ENCODE measurements at regions not wholly inside any gene's neighbourhood (a gene's known extent, or its start where the extent isn't known, plus 50 kb on each side); places are given as distances from the start of the nearest gene placed in this dataset.
"Not testable (repeated sequence)": the region's sequence is repeated elsewhere in the genome, so short reads cannot be mapped to it uniquely, and the experiment has no call there.

DNA sequence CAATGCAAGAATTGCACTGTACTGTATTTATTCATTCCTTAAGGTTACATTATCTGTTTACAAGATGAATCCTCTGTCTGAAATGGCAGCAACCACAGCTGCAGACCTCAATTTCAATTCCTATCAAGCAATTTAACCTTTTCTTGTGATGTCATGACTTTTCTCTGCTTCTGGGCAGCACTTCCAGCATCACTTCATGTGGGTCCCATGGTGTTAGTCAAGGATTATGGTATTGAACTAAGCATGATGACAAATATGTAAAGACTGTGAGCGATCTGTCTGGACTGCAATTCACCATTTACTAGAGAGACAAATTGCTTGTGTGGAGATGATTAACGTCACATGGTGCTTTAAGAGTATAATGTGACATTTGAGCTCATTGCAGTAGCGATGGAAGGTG, 90.5 kb upstream of the CCN2 start:
- no peak for FAIRE-seq

DNA sequence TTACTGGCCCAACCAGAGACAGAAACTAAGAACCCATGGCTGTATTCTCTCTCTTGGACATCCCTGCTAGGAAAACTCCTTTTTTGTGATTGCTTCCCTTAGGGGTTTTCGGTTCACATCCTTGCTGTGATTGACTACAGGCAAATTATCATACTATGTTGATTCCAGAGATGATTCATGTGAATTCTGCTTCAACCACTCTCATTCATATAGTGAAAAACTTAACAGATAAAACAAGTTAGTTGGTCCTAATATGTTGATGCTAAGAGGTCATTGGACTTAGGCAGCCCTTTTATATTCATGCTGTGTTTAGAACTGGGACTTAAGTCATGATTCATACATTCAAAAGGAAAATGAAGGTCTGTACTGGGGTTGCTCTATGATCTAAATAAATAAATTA, 76.9 kb upstream of the CCN2 start:
- FAIRE-seq: no peak

DNA sequence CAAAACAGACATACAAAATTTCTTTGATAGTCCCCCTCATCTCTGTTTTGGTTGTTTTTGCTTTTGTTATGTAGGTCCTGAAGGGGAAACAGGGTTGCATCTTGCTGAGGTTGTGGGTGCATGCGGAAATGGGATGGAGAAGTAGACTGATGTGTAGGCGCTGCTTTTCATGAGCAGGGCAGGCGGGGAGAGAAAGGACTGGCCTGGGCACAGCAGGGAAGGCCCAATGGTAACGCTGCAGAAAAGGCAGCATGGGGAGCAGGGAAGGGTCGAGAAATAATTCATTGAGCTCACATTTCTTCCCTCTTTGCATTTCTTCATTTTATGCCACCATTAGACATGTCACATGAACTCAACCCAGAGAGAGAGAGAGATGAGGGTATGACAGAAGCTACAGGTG, 74.3 kb upstream of the CCN2 start:
- no peak for FAIRE-seq

DNA sequence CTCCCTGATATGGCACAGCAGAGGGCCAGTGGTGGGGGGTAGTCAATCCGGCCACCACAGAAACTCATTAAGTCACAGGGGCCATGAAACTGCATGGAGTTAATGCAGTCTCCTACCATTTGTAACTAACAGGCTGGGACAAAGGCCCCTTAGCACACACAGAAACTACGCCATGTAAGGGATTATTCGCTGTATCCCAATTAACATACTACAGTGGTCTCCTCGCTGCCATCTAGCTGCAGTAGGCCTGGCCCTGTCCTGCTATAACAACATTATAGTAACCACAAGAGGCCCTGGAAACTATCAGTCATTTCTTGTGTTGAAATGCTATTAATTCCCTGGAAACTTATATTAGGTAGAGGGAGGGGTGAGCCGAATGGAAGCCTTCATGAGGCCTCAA, 72.3 kb upstream of the CCN2 start:
- FAIRE-seq: no peak

DNA sequence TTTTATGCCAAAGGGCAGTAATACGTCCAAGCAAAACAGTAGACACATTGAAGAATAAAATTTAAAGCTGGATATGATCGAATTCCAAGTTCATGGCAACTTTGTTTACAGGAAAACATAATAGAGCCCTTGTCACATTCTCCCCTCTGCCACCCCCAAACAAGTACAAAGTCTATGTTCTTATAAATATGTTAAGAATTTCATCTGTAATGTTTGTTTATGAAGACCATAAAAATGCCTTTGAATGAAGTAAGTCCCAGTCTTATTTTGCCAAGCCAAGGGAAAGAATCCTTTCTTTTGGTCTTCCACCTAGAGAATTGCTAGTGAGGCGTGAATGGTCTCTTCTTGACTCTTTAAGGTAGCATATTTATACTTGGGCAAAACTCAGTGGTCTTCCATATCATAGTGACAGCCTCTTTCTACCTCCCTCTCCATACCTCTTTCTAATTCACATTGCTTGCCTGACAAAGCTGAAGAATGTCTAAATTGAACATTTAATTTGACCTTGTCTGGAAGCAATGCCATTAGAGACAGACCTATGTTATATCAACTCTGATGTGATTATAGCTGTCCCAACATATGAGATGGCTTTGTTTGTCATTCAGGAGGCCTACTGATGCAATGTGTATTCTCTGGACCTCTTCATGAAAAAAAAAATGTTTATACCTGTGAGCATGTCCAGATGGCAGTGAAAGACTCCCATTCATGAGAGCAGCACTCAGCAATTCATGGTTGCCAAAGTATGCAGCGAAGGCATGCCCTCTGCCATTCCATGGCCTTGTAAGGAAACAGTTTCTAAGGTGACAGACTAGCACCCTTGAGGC, 70.6 kb upstream of the CCN2 start:
- FAIRE-seq: no peak

DNA sequence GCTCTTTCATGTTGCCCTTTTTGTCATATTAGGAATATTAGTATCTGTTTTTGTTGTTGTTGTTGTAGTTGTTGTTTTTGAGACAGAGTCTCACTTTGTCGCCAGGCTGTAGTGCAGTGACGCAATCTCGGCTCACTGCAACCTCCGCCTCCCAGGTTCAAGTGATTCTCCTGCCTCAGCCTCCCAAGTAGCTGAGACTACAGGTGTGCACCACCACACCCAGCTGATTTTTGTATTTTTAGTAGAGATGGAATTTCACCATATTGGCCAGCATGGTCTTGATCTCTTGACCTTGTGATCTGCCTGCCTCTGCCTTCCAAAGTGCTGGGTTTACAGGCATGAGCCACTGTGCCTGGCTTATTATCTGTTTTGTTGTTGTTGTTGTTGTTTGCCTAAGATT, 69.7 kb upstream of the CCN2 start:
- not testable (repeated sequence) for FAIRE-seq

DNA sequence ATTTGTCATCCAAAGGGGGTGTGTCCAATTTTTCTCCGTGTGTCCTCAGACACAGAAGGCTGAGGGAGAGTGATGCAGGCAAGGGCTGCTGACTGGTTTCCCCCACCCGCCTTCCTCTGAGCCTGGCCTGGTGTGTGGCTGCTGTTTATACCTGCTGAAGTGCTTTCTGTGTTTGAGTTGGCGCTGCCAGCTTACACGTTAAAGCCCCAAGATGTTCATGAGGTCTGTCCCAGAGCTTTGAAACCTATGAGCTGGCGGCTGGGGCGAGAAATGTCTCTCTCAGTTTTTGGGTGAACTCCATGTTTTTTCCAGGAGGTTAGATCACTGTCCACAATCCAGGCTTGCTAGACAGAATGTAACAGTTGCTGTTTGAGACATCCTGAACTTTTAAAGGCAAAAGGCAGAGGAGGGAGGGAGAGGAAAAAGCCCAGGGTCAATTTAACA, 69.0 kb upstream of the CCN2 start:
- no peak for FAIRE-seq

DNA sequence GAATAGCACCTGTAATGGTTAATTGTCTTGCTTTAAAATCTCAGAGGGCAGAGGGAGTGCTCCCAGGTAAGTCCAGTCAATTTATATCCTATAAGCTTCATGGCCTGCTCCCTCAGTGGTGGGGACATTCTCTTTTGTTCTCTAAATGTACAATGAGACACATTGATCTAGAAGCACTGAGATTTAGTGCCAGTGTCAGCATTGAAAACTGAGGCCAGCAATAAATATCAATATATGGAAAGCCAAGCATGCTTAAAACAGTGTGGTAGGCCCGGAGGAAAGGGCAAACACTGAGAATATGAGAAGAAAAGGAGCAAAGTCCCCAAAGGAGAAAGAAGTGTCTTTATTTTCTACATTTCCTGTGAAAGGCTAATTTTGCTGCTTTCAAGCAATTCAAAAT, 68.4 kb upstream of the CCN2 start:
- no peak for FAIRE-seq

DNA sequence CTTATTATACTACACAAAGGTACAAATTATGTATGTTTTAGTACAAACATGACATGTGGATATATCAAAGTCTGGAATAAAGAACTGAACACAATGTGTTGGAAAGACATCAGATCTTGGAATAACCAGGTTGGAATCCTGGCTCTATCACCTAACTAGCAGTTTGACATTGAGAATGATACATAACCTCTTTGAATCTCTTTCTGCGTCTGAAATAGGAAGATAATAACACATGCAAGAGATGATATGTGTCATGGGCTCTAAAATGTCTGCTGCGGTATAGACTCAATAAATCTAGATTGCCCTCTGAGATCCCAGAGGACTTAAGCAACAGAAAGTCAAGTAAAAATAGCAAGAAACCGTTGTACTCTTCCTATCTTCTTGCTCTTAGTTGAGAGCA, 66.8 kb upstream of the CCN2 start:
- no peak for FAIRE-seq

DNA sequence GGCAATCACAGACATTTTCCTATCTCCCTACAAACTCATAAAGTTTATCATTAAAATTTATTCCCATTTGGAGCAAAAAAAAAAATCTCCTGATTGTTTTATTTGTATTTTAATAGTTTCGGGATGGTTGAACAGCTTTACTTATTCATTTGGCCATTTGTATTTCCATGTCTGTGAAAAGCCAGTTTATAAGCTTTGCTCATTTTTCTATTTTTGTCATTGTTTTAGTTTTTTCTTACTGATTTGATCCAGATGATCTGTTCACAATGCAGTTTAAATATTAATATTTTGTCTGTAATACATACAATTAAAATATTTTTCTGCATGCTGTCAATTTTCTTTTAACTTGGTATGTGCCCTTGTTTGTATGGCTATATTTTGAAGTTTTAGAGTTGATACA, 65.2 kb upstream of the CCN2 start:
- FAIRE-seq: no peak

DNA sequence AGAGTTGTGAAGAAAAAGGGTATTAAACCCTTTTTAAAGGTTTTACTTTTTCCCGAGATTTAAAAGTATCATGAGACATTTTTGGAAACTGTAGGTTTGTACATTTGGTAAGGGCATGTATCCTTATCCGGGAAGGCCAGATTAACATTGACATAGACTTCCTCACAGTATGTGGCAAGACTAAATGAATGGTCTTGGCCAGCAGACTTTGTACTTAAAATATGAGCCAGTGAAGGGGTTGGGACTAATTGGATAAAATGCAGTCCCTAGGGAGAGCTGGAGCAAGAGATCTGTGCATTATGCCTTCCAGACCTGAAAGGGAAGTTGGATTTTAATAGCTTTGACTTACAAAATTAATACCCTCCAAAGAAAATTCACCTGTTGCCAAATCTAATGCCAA, 60.4 kb upstream of the CCN2 start:
- no peak for FAIRE-seq

DNA sequence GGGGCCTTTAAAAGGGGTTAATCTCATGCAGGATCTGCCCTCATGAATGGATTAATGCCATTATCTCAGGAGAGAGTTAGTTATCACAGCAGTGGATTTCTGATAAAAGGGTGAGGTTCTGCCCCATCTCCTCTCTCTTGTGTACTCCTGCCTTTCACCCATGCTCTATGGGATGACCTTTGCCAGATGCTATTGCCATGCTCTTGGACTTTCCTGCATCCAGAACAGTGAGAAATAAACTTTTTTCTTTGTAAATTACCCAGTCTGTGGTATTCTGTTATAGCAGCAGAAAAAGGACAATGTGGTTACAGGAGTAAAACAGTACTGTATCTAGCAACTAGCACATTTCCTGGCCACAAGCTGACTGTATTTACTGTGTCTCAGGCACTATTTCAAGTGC, 58.0 kb upstream of the CCN2 start:
- no peak for FAIRE-seq

DNA sequence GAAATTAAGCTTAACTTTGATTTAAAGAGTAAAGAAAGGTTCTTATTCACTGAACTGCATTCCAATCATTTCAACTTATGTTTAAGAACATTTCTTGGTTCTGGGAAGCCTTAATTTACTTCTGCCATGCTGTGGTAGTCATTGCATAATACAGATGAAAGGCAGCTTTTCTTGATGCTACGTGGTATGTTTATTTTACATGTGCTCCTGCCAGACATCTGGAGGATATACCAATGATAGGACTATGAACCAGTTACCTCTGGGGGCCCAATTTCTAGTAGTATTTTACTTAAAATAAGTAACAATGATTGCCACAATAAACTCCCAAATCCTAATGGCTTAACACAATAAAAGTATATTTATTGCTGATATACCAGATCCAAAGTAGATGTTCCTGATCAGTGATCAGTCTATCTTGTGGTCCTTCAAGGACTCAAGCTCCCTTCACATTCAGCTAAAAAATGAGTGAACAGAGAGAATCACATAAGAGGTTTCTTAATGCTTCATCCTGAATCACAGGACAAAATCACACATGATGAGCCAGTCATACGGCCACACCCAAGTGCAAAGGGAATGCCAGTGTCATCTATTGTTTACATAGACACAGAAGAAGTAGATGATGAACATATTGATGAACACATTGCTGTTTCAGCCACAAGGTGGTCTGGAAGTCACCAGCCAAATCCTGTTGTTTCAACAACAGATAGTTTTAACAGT, 56.5 kb upstream of the CCN2 start:
- no peak for FAIRE-seq

DNA sequence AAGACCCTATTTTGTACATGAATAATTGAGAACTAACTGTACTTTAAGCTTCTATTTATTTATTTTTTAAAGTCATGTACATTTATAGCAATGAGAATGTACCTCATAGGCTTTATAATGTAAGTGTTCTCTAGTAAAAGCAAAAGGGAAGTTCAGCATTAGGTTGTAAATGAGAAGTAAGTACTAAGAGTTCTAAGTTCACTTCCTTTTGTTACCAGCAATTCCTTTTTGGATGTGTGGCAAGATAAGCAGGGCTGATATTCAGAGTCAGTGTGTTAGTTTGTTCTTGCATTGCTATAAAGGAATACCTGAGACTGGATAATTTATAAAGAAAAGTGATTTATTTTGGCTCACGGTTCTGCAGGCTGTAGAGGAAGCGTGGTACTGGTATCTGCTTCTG, 54.0 kb upstream of the CCN2 start:
- no peak for FAIRE-seq

DNA sequence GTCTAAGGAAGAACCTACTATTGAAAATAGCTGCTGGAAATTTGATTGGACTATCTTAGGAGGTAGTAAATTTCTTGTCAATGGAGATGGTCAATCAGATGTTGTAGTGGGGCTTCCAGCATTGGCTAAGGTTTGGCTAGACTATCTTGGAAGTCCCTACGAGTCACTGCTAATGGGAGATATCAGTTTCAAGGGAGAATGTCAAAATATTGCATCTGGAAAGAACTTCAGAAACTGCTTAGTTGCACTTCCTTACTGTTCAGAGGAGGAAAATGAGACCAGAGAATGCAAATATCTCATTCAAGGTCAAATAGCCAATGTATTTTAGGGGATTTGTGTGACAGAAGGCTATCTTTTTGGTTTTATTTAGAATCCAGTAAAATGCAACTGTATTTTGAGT, 53.5 kb upstream of the CCN2 start:
- no peak for FAIRE-seq

DNA sequence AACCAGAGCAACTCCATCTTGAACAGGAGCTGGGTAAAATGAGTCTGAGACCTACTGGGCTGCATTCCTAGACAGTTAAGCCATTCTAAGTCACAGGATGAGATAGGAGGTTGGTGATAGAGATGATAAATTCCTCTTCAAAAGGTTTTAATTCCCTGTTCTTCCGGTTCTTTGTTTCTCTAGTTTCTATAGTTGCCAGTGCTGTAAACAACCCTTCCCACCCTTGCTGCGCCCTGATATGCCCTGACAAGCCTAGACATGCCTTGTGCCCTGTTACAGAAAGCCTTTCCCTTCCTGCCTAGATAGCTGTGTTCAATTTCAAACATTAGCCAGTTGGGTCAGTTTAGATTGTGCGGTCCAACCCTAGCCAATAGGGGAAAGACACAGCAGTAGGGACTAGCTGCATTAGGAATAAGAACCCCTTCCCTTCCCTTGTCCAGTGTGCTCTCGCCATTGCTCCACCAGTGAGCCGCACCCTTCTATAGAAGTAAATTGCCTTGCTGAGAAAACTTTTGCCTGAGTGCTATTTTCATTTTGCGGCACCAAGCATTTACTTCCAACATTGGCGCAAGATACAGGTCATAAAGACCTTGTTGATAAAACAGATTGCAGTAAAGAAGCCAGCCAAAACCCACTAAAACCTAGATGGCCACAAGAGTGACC, 52.5 kb upstream of the CCN2 start:
- FAIRE-seq: no peak
